WTC11 (cell line): ENCODE measurements at regions not wholly inside any gene's neighbourhood (a gene's known extent, or its start where the extent isn't known, plus 50 kb on each side); places are given as distances from the start of the nearest gene placed in this dataset.

ENCODE experiments used
- TEAD4 ChIP-seq: sonication (generic); formaldehyde crosslinking; IDR thresholded peaks from 2 replicates; pipeline ENCODE4 v1.8.0; 2022; ENCODE audit warnings: mild to moderate bottlenecking, missing genetic modification reagents
- ZNF121 ChIP-seq: sonication (generic); formaldehyde crosslinking; IDR thresholded peaks from 2 replicates; pipeline ENCODE4 v1.8.0; 2023; ENCODE audit warnings: missing genetic modification reagents
- TF ChIP-seq, protein P1 (sequence below): sonication (generic); formaldehyde crosslinking; IDR thresholded peaks from 2 replicates; pipeline ENCODE4 v1.8.1; 2022; ENCODE audit warnings: mild to moderate bottlenecking, missing genetic modification reagents, moderate library complexity, borderline replicate concordance
- TF ChIP-seq, protein P2 (sequence below): sonication (generic); formaldehyde crosslinking; IDR thresholded peaks from 2 replicates; pipeline ENCODE4 v1.8.1; 2022; ENCODE audit warnings: low read depth, mild to moderate bottlenecking, moderate library complexity, missing genetic modification reagents, borderline replicate concordance
- TF ChIP-seq, protein P3 (sequence below): fragments of 200-600 bp; IDR thresholded peaks from 2 replicates; pipeline ENCODE4 v1.8.0; 2022; ENCODE audit warnings: antibody characterized with exemption
- TF ChIP-seq, protein P4 (sequence below): sonication (generic); formaldehyde crosslinking; IDR thresholded peaks from 2 replicates; pipeline ENCODE4 v1.8.0; 2023; ENCODE audit warnings: missing genetic modification reagents, mild to moderate bottlenecking, borderline replicate concordance
- TF ChIP-seq, protein P5 (sequence below): sonication (generic); formaldehyde crosslinking; IDR thresholded peaks from 2 replicates; pipeline ENCODE4 v1.8.0; 2022; ENCODE audit warnings: mild to moderate bottlenecking, missing genetic modification reagents
- TF ChIP-seq, protein P6 (sequence below): sonication (generic); formaldehyde crosslinking; IDR thresholded peaks from 2 replicates; pipeline ENCODE4 v1.8.0; 2022; ENCODE audit warnings: mild to moderate bottlenecking, missing genetic modification reagents

DNA sequence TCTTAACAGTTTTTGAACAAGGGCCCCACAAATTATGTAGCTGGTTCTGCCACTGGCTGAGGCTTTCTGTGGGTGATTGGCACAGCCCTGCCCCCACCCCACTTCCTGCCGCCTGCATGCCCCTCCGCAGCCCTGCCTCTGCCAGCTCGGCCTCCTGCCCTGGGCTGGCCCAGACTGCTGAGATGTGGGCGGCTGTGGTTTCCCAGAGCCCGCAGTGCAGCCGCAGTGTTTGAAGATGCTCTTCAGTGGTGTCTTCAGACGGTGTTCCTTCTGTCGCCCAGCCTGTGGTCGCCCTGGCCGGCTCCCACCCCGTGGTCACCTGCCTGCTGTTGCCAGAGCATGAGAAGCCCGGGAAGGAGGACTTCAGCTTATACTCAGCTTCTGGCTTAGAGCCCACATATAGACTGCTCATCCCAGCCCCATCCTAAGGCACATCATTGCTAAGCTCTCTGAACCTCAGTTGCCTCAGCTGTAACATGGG, 154.3 kb downstream of the VEGFA start:
- TF ChIP-seq ZNF121 (CRISPR knock-in tag) (no peak), TEAD4 (CRISPR knock-in tag) (no peak)
- TF ChIP-seq, protein P1, sequence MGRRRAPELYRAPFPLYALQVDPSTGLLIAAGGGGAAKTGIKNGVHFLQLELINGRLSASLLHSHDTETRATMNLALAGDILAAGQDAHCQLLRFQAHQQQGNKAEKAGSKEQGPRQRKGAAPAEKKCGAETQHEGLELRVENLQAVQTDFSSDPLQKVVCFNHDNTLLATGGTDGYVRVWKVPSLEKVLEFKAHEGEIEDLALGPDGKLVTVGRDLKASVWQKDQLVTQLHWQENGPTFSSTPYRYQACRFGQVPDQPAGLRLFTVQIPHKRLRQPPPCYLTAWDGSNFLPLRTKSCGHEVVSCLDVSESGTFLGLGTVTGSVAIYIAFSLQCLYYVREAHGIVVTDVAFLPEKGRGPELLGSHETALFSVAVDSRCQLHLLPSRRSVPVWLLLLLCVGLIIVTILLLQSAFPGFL: no peak
- TF ChIP-seq, protein P2, sequence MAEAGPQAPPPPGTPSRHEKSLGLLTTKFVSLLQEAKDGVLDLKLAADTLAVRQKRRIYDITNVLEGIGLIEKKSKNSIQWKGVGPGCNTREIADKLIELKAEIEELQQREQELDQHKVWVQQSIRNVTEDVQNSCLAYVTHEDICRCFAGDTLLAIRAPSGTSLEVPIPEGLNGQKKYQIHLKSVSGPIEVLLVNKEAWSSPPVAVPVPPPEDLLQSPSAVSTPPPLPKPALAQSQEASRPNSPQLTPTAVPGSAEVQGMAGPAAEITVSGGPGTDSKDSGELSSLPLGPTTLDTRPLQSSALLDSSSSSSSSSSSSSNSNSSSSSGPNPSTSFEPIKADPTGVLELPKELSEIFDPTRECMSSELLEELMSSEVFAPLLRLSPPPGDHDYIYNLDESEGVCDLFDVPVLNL: no peak
- TF ChIP-seq, protein P3, sequence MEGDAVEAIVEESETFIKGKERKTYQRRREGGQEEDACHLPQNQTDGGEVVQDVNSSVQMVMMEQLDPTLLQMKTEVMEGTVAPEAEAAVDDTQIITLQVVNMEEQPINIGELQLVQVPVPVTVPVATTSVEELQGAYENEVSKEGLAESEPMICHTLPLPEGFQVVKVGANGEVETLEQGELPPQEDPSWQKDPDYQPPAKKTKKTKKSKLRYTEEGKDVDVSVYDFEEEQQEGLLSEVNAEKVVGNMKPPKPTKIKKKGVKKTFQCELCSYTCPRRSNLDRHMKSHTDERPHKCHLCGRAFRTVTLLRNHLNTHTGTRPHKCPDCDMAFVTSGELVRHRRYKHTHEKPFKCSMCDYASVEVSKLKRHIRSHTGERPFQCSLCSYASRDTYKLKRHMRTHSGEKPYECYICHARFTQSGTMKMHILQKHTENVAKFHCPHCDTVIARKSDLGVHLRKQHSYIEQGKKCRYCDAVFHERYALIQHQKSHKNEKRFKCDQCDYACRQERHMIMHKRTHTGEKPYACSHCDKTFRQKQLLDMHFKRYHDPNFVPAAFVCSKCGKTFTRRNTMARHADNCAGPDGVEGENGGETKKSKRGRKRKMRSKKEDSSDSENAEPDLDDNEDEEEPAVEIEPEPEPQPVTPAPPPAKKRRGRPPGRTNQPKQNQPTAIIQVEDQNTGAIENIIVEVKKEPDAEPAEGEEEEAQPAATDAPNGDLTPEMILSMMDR: no peak
- TF ChIP-seq, protein P4, sequence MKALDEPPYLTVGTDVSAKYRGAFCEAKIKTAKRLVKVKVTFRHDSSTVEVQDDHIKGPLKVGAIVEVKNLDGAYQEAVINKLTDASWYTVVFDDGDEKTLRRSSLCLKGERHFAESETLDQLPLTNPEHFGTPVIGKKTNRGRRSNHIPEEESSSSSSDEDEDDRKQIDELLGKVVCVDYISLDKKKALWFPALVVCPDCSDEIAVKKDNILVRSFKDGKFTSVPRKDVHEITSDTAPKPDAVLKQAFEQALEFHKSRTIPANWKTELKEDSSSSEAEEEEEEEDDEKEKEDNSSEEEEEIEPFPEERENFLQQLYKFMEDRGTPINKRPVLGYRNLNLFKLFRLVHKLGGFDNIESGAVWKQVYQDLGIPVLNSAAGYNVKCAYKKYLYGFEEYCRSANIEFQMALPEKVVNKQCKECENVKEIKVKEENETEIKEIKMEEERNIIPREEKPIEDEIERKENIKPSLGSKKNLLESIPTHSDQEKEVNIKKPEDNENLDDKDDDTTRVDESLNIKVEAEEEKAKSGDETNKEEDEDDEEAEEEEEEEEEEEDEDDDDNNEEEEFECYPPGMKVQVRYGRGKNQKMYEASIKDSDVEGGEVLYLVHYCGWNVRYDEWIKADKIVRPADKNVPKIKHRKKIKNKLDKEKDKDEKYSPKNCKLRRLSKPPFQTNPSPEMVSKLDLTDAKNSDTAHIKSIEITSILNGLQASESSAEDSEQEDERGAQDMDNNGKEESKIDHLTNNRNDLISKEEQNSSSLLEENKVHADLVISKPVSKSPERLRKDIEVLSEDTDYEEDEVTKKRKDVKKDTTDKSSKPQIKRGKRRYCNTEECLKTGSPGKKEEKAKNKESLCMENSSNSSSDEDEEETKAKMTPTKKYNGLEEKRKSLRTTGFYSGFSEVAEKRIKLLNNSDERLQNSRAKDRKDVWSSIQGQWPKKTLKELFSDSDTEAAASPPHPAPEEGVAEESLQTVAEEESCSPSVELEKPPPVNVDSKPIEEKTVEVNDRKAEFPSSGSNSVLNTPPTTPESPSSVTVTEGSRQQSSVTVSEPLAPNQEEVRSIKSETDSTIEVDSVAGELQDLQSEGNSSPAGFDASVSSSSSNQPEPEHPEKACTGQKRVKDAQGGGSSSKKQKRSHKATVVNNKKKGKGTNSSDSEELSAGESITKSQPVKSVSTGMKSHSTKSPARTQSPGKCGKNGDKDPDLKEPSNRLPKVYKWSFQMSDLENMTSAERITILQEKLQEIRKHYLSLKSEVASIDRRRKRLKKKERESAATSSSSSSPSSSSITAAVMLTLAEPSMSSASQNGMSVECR (CRISPR knock-in tag): no peak
- TF ChIP-seq, protein P5, sequence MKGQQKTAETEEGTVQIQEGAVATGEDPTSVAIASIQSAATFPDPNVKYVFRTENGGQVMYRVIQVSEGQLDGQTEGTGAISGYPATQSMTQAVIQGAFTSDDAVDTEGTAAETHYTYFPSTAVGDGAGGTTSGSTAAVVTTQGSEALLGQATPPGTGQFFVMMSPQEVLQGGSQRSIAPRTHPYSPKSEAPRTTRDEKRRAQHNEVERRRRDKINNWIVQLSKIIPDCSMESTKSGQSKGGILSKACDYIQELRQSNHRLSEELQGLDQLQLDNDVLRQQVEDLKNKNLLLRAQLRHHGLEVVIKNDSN: no peak
- TF ChIP-seq, protein P6, sequence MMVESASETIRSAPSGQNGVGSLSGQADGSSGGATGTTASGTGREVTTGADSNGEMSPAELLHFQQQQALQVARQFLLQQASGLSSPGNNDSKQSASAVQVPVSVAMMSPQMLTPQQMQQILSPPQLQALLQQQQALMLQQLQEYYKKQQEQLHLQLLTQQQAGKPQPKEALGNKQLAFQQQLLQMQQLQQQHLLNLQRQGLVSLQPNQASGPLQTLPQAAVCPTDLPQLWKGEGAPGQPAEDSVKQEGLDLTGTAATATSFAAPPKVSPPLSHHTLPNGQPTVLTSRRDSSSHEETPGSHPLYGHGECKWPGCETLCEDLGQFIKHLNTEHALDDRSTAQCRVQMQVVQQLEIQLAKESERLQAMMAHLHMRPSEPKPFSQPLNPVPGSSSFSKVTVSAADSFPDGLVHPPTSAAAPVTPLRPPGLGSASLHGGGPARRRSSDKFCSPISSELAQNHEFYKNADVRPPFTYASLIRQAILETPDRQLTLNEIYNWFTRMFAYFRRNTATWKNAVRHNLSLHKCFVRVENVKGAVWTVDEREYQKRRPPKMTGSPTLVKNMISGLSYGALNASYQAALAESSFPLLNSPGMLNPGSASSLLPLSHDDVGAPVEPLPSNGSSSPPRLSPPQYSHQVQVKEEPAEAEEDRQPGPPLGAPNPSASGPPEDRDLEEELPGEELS (CRISPR knock-in tag): no peak
